Ectodermal cell (in vitro differentiated cells): ENCODE measurements at regions not wholly inside any gene's neighbourhood (a gene's known extent, or its start where the extent isn't known, plus 50 kb on each side); places are given as distances from the start of the nearest gene placed in this dataset.

ENCODE experiments used
- H3K27ac ChIP-seq: 2 replicates; pipeline ENCODE4 v1.7.0; 2013; ENCODE audit warnings: mild to moderate bottlenecking, low read depth, low read length; ENCODE audit not compliant: insufficient read depth, poor library complexity, severe bottlenecking
- H3K27me3 ChIP-seq: 2 replicates; pipeline ENCODE4 v1.7.0; 2013; ENCODE audit warnings: mild to moderate bottlenecking, low read length; ENCODE audit not compliant: insufficient read depth, control insufficient read depth, poor library complexity, severe bottlenecking
- H3K36me3 ChIP-seq: one replicate; pipeline ENCODE4 v1.7.0; 2013; ENCODE audit warnings: low read length; ENCODE audit not compliant: control insufficient read depth, insufficient read depth
- H3K4me1 ChIP-seq: one replicate; pipeline ENCODE4 v1.7.0; 2013; ENCODE audit warnings: low read length; ENCODE audit not compliant: control insufficient read depth, insufficient read depth
- H3K4me3 ChIP-seq: 2 replicates; pipeline ENCODE4 v1.7.0; 2013; ENCODE audit warnings: low read depth, low read length, control low read depth; ENCODE audit not compliant: insufficient read depth
- H3K9me3 ChIP-seq: 2 replicates; pipeline ENCODE4 v1.7.0; 2013; ENCODE audit warnings: mild to moderate bottlenecking, low read length, moderate library complexity; ENCODE audit not compliant: control insufficient read depth
- WGBS, 2 experiments: methylation state at CpG; one replicate each; pipeline ENCODE4 v1.1.7; 2013; ENCODE audit warnings: missing lambda C conversion rate in 2 of 2; 5-methylcytosine and 5-hydroxymethylcytosine counted together

- Histone ChIP-seq H3K27me3 (no peaks in the 10 kb centered on the region), H3K27ac (no peak overlapping the region), H3K9me3 (no peaks in the 10 kb centered on the region), H3K4me3 (no peak overlapping the region), H3K4me1 (no peaks in the 10 kb centered on the region), H3K36me3 (no peaks in the 10 kb centered on the region)
- 87 to 90% methylated on average over 22 of the region's 22 CpGs for WGBS, 2 experiments
Measured at GRCh38 chr9:90975781-90976538, 174.3 kb downstream of the SYK start.

- Histone ChIP-seq H3K4me1 (no peaks in the 10 kb centered on the region), H3K4me3 (no peak overlapping the region), H3K36me3 (no peaks in the 10 kb centered on the region), H3K27ac (no peak overlapping the region), H3K9me3 (no peaks in the 10 kb centered on the region), H3K27me3 (no peaks in the 10 kb centered on the region)
- 91 to 92% methylated on average over 7 of the region's 7 CpGs for WGBS, 2 experiments
Measured at GRCh38 chr9:90979138-90979551, 177.5 kb downstream of the SYK start.

GRCh38 chr9:90979639-90980038, 178.0 kb downstream of the SYK start:
- Histone ChIP-seq H3K9me3 (no peaks in the 10 kb centered on the region), H3K4me3 (no peak overlapping the region), H3K27me3 (no peaks in the 10 kb centered on the region), H3K4me1 (no peaks in the 10 kb centered on the region), H3K36me3 (no peaks in the 10 kb centered on the region), H3K27ac (no peak overlapping the region)
- WGBS, 2 experiments = 58 to 69% methylated on average over 4 of the region's 4 CpGs

GRCh38 chr9:90981726-90982125, 180.1 kb downstream of the SYK start:
- H3K4me3 ChIP-seq = no peak overlapping the region
- no peaks in the 10 kb centered on the region for H3K9me3 ChIP-seq
- no peak overlapping the region for H3K27ac ChIP-seq
- H3K27me3 ChIP-seq = no peaks in the 10 kb centered on the region
- 88 to 95% methylated on average over 2 to 3 of the region's 3 CpGs for WGBS, 2 experiments
- no peaks in the 10 kb centered on the region for H3K36me3 ChIP-seq
- H3K4me1 ChIP-seq = no peaks in the 10 kb centered on the region

GRCh38 chr9:90983394-90983793, 181.8 kb downstream of the SYK start:
- Histone ChIP-seq H3K9me3 (no peaks in the 10 kb centered on the region), H3K4me1 (no peaks in the 10 kb centered on the region), H3K27me3 (no peaks in the 10 kb centered on the region), H3K36me3 (no peaks in the 10 kb centered on the region), H3K27ac (no peak overlapping the region), H3K4me3 (no peak overlapping the region)
- WGBS, 2 experiments = 81 to 91% methylated on average over 3 of the region's 3 CpGs

GRCh38 chr9:90985631-90986030, 184.0 kb downstream of the SYK start:
- Histone ChIP-seq H3K4me1 (no peaks in the 10 kb centered on the region), H3K4me3 (no peak overlapping the region), H3K9me3 (no peaks in the 10 kb centered on the region), H3K27me3 (no peaks in the 10 kb centered on the region), H3K36me3 (no peaks in the 10 kb centered on the region), H3K27ac (no peak overlapping the region)
- WGBS, 2 experiments = 96 to 100% methylated on average over 3 of the region's 3 CpGs

- Histone ChIP-seq H3K4me3 (no peak overlapping the region), H3K4me1 (no peaks in the 10 kb centered on the region), H3K27me3 (no peaks in the 10 kb centered on the region), H3K36me3 (no peaks in the 10 kb centered on the region), H3K27ac (no peak overlapping the region), H3K9me3 (no peaks in the 10 kb centered on the region)
- 84 to 87% methylated on average over 3 of the region's 3 CpGs for WGBS, 2 experiments
Measured at GRCh38 chr9:90986161-90986560, 184.5 kb downstream of the SYK start.

- H3K27me3 ChIP-seq = no peaks in the 10 kb centered on the region
- H3K27ac ChIP-seq = no peak overlapping the region
- no peaks in the 10 kb centered on the region for H3K9me3 ChIP-seq
- H3K36me3 ChIP-seq = no peaks in the 10 kb centered on the region
- no peak overlapping the region for H3K4me3 ChIP-seq
- 95% methylated on average over 2 of the region's 2 CpGs for WGBS, 2 experiments
- H3K4me1 ChIP-seq = no peaks in the 10 kb centered on the region
Measured at GRCh38 chr9:90987566-90987965, 185.9 kb downstream of the SYK start.

GRCh38 chr9:90988318-90988717, 186.7 kb downstream of the SYK start:
- H3K27me3 ChIP-seq = no peaks in the 10 kb centered on the region
- no peaks in the 10 kb centered on the region for H3K36me3 ChIP-seq
- H3K4me1 ChIP-seq = no peaks in the 10 kb centered on the region
- 97 to 100% methylated on average over 1 of the region's 1 CpG for WGBS, 2 experiments
- no peak overlapping the region for H3K4me3 ChIP-seq
- no peaks in the 10 kb centered on the region for H3K9me3 ChIP-seq
- no peak overlapping the region for H3K27ac ChIP-seq

- WGBS, 2 experiments = 96% methylated on average over 1 of the region's 1 CpG
- no peaks in the 10 kb centered on the region for H3K36me3 ChIP-seq
- H3K4me3 ChIP-seq = no peak overlapping the region
- no peaks in the 10 kb centered on the region for H3K9me3 ChIP-seq
- no peaks in the 10 kb centered on the region for H3K27me3 ChIP-seq
- H3K27ac ChIP-seq = no peak overlapping the region
- H3K4me1 ChIP-seq = no peaks in the 10 kb centered on the region
Measured at GRCh38 chr9:90991953-90992352, 190.3 kb downstream of the SYK start.
